HEK293T (cell line): ENCODE measurements at regions not wholly inside any gene's neighbourhood (a gene's known extent, or its start where the extent isn't known, plus 50 kb on each side); places are given as distances from the start of the nearest gene placed in this dataset.

ENCODE experiments used
- CTCF ChIA-PET: fragments of 350-600 bp; formaldehyde crosslinking; extraction: SDS; loops from one replicate; lab custom pipeline; 2021; ENCODE audit warnings: antibody characterized with exemption, inconsistent platforms; lab: Yijun Ruan, JAX
- POLR2A ChIA-PET: fragments of 350-600 bp; formaldehyde crosslinking; extraction: SDS; loops from one replicate; lab custom pipeline; 2020; ENCODE audit warnings: antibody characterized with exemption, inconsistent platforms; lab: Yijun Ruan, JAX
- DNase-seq: peaks from one replicate; pipeline ENCODE4 v3.0.0; 2012; ENCODE audit warnings: mixed read lengths; ENCODE audit errors: extremely low spot score
- ARNT ChIP-seq: fragments of 450-650 bp; IDR thresholded peaks from 2 replicates; pipeline ENCODE4 v1.6.1; 2017; ENCODE audit warnings: mild to moderate bottlenecking
- BHLHE40 ChIP-seq: fragments of 450-650 bp; IDR thresholded peaks from 2 replicates; pipeline ENCODE4 v1.6.1; 2016; ENCODE audit warnings: mild to moderate bottlenecking, moderate library complexity, borderline replicate concordance
- CTBP1 ChIP-seq: fragments of 450-650 bp; IDR thresholded peaks from 2 replicates; pipeline ENCODE4 v1.6.1; 2016; ENCODE audit warnings: borderline replicate concordance
- ELF4 ChIP-seq: fragments of 450-650 bp; IDR thresholded peaks from 2 replicates; pipeline ENCODE4 v1.6.1; 2017; ENCODE audit warnings: antibody characterized with exemption
- FOXA1 ChIP-seq: fragments of 450-650 bp; IDR thresholded peaks from 2 replicates; pipeline ENCODE4 v1.6.1; 2016; ENCODE audit warnings: mild to moderate bottlenecking
- FOXK2 ChIP-seq: fragments of 450-650 bp; IDR thresholded peaks from 2 replicates; pipeline ENCODE4 v1.6.1; 2016; ENCODE audit warnings: mild to moderate bottlenecking
- FOXM1 ChIP-seq: fragments of 450-650 bp; IDR thresholded peaks from 2 replicates; pipeline ENCODE4 v1.6.1; 2017; ENCODE audit warnings: mild to moderate bottlenecking, borderline replicate concordance
- HDGF ChIP-seq: fragments of 450-650 bp; IDR thresholded peaks from 2 replicates; pipeline ENCODE4 v1.6.1; 2017; ENCODE audit warnings: antibody characterized with exemption, borderline replicate concordance
- L3MBTL2 ChIP-seq: fragments of 450-650 bp; conservative IDR thresholded peaks from 2 replicates; pipeline ENCODE4 v1.6.1; 2016; ENCODE audit warnings: mild to moderate bottlenecking
- LEF1 ChIP-seq: fragments of 450-650 bp; IDR thresholded peaks from 2 replicates; pipeline ENCODE4 v1.6.1; 2017; ENCODE audit warnings: mild to moderate bottlenecking, borderline replicate concordance
- NFRKB ChIP-seq: fragments of 450-650 bp; IDR thresholded peaks from 2 replicates; pipeline ENCODE4 v1.6.1; 2016; ENCODE audit warnings: mild to moderate bottlenecking, moderate library complexity
- PKNOX1 ChIP-seq: fragments of 450-650 bp; IDR thresholded peaks from 2 replicates; pipeline ENCODE4 v1.6.1; 2016
- SP1 ChIP-seq: fragments of 450-650 bp; IDR thresholded peaks from 2 replicates; pipeline ENCODE4 v1.6.1; 2017
- SUZ12 ChIP-seq: fragments of 450-650 bp; IDR thresholded peaks from 2 replicates; pipeline ENCODE4 v1.6.1; 2016; ENCODE audit warnings: mild to moderate bottlenecking
- TARDBP ChIP-seq: fragments of 450-650 bp; IDR thresholded peaks from 2 replicates; pipeline ENCODE4 v1.6.1; 2016
- ZNF384 ChIP-seq: fragments of 450-650 bp; IDR thresholded peaks from 2 replicates; pipeline ENCODE4 v1.6.1; 2016

DNA sequence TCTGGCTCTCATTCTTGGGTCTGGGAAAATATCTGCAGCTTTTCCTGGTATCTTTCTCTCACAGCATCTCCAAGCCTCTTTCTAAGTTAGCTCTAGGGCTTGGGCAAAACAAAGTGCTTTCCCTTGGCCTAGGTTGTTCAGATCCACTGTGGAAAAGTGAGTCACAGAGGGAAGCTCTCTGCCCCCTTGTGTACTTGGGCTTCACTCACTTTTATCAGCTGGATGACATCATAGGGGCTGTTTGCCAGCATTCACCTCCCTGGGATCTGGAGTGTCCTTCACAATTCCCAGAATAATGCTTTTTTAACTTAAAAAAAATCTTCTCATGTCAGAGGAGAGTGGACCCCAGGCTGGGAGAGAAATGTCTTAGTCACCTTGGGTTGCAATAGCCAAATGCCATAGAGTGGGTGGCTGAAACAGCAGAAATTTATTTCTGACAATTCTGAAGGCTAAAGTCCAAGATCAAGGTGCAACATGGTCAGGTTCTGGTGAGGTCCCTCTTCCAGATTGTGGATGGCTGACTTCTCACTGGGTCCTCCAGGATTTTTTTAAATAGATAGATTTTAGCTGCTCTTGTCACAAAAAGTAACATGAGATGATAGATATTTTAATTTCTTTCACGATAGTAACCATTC, 247.8 kb downstream of the SH2D1A start:
- DNase-seq, result no peak
- TF ChIP-seq FOXM1 (no peak), TARDBP (no peak), ELF4 (no peak), LEF1 (no peak), HDGF (no peak), CTBP1 (no peak), SUZ12 (no peak), FOXA1 (no peak), SP1 (no peak), NFRKB (no peak), PKNOX1 (no peak), FOXK2 (no peak), ZNF384 (no peak), BHLHE40 (no peak), L3MBTL2 (no peak), ARNT (no peak)
- POLR2A ChIA-PET, result no interaction called here
- CTCF ChIA-PET, result no interaction called here

DNA sequence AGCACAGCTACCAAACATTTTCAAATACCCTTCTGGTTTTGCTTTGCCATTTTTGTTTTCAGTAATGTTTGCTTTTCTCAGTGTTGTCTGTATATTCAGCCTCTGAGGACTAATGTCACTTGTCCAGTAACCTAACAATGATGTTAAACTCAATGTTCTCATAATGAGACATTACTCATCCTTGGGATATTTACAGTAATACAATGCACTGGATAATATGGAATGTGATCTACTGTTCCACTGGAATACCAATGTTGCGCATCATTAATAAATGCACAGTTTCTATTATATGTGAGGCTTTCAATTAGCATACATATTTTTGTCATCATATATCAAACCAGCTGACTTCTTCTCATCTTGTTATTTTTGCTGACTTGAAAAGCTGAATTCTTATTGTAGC, 259.1 kb downstream of the SH2D1A start:
- POLR2A ChIA-PET, result no interaction called here
- CTCF ChIA-PET, result no interaction called here

DNA sequence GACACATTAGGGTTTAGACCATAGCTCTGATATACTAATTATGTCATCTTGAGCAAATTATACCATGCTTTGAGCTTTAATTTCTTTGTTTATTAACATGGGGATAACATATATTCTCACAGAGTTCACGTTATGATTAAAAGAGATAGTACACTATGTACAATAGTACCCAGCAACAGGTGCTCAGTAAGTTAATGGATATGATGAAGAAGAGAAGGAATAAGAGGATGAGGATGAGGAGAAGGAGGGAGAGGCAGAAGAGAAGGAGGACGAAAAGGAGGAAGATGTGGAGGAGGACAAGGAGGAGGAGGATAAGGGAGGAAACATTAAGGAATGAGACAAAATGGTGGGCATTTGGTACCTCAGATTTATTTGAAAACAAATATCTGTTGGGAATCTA, 260.4 kb downstream of the SH2D1A start:
- TF ChIP-seq SUZ12 (no peak), FOXA1 (no peak), SP1 (no peak), HDGF (no peak), PKNOX1 (no peak), NFRKB (no peak), FOXM1 (no peak), FOXK2 (no peak), ZNF384 (no peak), L3MBTL2 (no peak)
- ChIA-PET POLR2A (no interaction called here), CTCF (no interaction called here)
- DNase-seq, result no peak

More for the DNA sequence above, 259.1 kb downstream of the SH2D1A start:
- TF ChIP-seq ZNF384, result no peak
- no peak for TF ChIP-seq FOXA1
- no peak for TF ChIP-seq SP1
- no peak for TF ChIP-seq CTBP1
- TF ChIP-seq ARNT, result no peak
- TF ChIP-seq FOXM1, result no peak
- TF ChIP-seq HDGF, result no peak
- TF ChIP-seq SUZ12, result no peak
- TF ChIP-seq NFRKB, result no peak
- TF ChIP-seq ELF4, result no peak
- no peak for TF ChIP-seq FOXK2
- TF ChIP-seq PKNOX1, result no peak
- TF ChIP-seq TARDBP, result no peak
- TF ChIP-seq BHLHE40, result no peak
- TF ChIP-seq L3MBTL2, result no peak
- TF ChIP-seq LEF1, result no peak
- no peak for DNase-seq

DNA sequence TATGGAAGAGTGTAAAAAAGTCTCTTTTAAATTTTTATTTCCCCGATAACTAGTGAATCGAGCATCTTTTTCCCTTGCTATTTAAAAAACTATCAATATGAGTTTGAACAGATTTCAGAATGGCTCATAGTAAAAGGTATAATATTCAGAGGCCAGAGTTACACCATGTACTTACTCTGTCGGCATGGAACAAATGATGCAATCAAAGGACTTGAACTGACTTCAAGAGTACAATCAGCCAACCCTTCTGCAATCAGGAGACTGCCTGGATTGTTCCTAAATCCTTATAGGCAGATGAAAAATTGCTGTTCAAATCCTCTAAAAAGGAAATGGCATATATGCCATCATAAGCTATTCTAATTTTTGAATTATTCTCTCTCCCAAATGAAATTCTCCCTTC, 273.3 kb downstream of the SH2D1A start:
- DNase-seq, result no peak
- ChIA-PET POLR2A (no interaction called here), CTCF (no interaction called here)
- no peak for TF ChIP-seq L3MBTL2
- TF ChIP-seq PKNOX1, result no peak
- TF ChIP-seq FOXM1, result no peak
- no peak for TF ChIP-seq ZNF384
- no peak for TF ChIP-seq FOXA1
- TF ChIP-seq HDGF, result no peak
- TF ChIP-seq BHLHE40, result no peak
- TF ChIP-seq FOXK2, result no peak

DNA sequence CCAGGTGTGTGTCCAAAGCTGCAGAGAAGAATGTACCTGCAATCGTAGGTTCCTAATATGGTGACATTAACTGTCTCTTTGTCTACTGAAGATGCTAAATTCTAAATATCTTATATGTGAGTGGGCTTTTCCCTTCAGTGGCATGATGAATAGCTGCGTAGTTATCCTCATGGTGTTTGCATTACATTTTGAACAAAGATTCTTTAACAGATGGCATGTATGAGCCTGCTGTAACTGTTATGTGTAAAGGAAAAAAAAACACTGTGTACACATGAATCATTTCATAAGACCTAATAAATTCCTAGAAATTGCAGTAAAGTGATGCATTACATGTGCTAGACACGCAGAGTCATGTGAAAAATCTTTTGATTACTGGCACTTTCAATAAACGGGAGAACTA, 288.0 kb downstream of the SH2D1A start:
- POLR2A ChIA-PET, result no interaction called here
- TF ChIP-seq BHLHE40, result no peak
- TF ChIP-seq NFRKB, result no peak
- no peak for TF ChIP-seq FOXA1
- TF ChIP-seq TARDBP, result no peak
- no peak for TF ChIP-seq ZNF384
- TF ChIP-seq LEF1, result no peak
- no peak for TF ChIP-seq ELF4
- TF ChIP-seq L3MBTL2, result no peak
- TF ChIP-seq SP1, result no peak
- no peak for TF ChIP-seq CTBP1
- no peak for TF ChIP-seq FOXK2
- TF ChIP-seq ARNT, result no peak
- no peak for TF ChIP-seq HDGF
- no peak for TF ChIP-seq PKNOX1
- no peak for TF ChIP-seq FOXM1
- no peak for TF ChIP-seq SUZ12
- CTCF ChIA-PET, result no interaction called here
- no peak for DNase-seq
